ENCODE measurements at regions not wholly inside any gene's neighbourhood (a gene's known extent, or its start where the extent isn't known, plus 50 kb on each side); places are given as distances from the start of the nearest gene placed in this dataset.

DNA sequence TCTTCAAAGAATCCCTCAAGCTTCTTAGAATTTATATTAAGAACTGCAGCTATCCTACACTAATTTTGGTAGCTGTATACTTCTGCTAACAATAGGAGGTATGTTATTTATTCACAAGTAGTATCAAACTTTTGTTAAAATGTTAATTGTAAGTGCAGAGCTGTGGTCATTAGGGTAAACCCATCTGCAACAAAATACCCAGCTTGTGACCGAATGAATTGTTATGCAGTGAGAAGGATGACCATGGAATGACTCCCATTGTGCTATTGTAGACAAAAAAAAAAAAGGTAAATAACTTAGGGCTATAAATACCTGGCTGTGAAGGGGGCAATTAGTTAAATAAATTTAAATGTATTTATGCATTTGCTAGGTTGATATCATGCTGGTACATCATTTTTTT is 186.1 kb downstream of the ADCYAP1 start:
- TF ChIP-seq, protein P1, sequence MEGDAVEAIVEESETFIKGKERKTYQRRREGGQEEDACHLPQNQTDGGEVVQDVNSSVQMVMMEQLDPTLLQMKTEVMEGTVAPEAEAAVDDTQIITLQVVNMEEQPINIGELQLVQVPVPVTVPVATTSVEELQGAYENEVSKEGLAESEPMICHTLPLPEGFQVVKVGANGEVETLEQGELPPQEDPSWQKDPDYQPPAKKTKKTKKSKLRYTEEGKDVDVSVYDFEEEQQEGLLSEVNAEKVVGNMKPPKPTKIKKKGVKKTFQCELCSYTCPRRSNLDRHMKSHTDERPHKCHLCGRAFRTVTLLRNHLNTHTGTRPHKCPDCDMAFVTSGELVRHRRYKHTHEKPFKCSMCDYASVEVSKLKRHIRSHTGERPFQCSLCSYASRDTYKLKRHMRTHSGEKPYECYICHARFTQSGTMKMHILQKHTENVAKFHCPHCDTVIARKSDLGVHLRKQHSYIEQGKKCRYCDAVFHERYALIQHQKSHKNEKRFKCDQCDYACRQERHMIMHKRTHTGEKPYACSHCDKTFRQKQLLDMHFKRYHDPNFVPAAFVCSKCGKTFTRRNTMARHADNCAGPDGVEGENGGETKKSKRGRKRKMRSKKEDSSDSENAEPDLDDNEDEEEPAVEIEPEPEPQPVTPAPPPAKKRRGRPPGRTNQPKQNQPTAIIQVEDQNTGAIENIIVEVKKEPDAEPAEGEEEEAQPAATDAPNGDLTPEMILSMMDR (IDR thresholded peaks at IDR 0.05): no peak
- TF ChIP-seq POLR2A (IDR thresholded peaks at IDR 0.05): no peak

Measured in right lobe of liver (tissue), 4 donors.